ENCODE measurements at regions not wholly inside any gene's neighbourhood (a gene's known extent, or its start where the extent isn't known, plus 50 kb on each side); places are given as distances from the start of the nearest gene placed in this dataset.
A peak's percentile ranks its signal among the peaks of the same experiment; 100 is the strongest.

DNA sequence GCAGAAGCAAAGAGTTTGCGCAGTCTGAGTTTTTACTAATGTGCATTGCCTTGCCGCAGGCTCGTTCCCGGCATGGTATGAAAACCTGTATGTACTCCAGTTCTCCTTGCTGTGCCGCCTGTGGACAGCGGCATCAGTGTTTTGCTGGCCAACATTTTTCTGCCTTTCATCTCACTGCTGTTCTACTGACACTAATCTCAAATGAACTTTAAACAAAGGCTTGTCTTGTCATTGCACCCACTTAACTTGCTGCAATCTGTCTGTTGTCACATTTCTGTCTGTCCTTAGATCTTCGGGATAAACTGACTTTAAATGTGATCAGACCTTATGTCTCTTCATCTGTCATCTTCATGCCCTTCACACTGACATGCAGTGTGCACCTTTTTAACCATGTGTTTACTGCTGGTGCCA is 71.7 kb upstream of the ZNRF2 start:
- no peak for DNase-seq

GRCh38 chr7:30213637-30214036 is 70.8 kb upstream of the ZNRF2 start:
- DNase-seq: no peak

GRCh38 chr7:30214651-30215137 is 69.7 kb upstream of the ZNRF2 start:
- DNase-seq: no peak

DNA sequence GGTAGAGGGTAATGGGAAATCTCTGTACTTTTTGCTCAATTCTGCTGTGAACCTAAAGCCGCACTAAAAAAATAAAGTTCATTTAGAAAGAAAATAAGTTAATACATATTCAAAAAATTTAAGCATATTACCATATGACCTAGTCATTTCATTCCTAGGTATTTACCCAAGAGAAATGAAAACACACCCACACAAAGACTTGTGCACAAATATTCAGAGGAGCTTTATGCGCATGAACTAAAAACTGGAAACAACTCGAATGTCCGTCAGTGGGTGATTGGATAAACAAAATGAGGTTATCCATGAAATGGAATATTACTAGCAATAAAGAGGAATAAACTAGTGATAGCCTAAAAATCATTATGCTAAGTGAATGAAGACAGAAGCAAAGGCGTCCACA is 62.6 kb upstream of the ZNRF2 start:
- DNase-seq: no peak

DNA sequence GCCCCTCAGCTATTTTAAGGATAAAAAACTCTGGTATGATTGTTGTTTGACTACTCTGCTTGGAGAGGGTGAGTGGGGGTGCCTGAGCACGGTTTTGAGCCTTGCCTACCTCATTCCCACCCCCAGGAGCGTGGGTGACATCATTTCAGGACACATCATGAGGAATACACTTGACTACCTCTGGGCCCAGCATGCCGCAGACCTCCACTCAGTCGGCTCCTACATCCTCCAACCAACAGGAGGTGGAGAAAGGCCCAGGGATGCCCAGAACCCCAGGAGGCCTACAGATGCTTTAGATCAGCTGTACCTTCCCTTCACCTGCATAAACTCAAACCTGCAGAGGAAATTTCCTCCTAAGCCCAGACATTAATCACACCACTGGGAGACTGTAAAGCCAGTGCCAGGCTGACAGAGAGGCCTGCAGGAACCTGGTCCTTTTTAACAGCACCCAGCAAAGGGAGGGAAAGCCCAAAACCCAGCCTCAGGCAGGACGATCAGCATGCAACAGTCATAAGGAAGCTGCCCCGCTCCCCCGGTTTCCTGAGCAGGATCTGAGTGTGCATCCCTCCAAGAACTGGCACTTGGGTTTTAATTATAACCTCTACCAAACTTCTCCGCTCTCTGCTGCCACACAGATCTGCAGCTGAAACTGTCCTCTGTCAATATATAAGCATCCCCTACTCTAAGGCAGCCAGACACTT is 61.7 kb upstream of the ZNRF2 start:
- no peak for DNase-seq

DNA sequence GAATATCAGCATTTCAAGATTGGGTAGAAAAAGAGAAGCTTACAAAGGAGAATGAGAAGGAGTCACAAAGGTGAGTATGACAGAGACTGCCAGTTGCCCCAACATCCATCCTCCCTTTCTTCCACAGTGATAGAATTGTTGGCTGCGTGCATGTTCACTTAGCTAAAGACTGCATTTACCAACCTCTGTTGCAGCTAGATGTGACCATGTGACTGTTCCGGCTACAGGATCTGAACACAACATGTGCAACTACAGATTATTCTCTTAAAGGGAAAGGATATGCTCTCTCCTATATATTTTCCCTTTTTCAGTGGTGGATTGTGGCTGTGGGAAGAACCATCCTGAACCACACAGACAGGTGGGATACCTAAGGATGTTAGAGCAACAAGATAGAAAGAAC is 60.5 kb upstream of the ZNRF2 start:
- DNase-seq: no peak

DNA sequence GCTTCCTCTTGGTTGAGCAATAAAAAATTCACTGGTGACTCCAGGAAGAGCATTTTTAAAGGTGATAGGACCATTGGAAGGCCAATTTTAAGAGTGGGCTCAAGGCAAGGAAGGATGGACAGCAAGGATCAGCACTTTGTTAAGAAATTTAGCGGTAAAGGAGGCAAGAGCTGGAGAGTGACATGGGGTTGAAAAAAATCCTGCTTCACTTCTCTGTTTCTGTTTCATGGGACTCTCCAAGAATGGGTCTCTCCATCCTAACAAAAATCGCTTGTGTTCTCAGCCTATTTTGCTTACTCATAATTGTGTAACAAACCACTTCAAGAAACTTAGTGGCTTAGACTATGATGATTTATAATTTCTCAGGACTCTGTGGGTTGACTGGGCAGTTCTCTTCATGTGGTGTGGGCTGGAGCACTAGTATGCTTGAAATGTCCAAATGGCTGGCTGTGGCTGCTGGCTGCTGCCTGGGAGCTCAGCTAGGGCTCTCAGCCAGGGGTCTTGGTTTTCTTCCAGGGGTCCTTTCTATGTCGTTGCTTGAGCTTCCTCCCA is 59.8 kb upstream of the ZNRF2 start:
- no peak for DNase-seq

DNA sequence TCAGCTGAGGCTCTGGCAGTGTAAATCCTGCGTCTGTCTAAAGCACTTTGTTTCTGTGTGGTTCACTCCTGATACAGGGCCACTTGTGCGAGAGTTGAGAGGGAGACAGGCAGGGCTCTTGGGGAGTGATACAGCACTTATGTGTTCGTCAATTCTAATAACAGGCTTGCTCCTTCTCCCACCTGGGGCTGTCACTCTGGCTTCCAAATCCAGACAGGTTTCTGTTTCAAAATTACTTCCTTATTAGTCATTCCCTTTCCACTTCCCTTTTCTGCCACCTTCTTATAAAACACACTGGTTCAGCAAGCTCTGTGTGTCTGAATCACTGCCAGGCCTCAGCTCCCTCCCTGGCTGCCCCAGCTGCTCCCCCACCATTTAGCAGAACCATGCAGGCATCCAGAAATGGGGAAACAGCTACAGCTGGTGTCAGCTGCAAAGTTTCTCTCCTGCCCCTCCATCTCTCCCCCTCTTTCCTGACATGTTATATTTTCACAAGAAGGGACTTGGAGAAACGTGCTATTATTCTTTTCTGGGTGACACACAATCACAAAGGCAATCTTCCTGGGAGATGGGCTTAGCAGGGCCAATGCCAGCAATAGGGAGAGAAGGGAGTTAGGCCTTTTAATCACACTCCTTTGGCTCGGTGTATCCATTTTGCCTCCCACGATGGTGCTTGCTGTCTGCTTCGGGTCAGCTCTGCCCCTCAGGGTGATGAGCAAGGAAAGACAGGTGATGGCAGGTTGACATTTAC is 58.4 kb upstream of the ZNRF2 start:
- DNase-seq: peak; percentile 66

DNA sequence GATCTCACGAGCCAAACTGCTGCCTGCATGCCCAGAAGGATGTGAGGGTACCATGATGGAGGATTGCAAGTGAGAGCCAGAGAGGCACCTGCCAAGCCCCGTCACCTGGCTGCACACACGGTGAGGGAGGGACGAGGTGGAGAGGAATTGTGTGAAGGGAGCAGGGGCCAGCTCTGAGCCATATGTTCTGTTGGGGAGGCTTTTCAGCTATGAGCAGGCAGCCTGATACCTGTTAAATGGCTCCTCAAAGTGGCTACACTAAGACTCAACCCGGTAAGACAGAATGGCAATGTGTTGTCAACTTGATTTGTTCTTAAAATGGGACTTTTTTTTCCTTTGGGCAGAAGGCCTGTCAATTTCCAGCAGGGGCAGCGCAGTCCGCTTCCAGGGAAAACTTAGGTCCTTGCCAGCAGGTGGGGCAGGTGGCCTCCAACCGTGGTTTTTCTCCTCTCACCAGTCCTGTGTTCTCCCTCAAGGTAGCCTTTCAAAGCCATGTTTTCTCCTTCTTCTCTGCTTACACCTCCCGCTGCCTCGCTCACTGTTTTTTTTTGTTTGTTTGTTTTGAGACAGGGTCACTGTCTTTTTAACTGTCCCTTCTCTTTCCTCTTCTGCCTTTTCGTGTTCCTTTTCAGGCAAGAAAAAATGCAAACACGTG is 57.7 kb upstream of the ZNRF2 start:
- DNase-seq: peak; percentile 47

GRCh38 chr7:30231271-30231670 is 53.1 kb upstream of the ZNRF2 start:
- no peak for DNase-seq

GRCh38 chr7:30232391-30232790 is 52.0 kb upstream of the ZNRF2 start:
- DNase-seq: no peak

All from NCI-H2029 (cell line).